Transverse colon (tissue), 4 donors: ENCODE measurements at regions not wholly inside any gene's neighbourhood (a gene's known extent, or its start where the extent isn't known, plus 50 kb on each side); places are given as distances from the start of the nearest gene placed in this dataset.

Source experiments
- DNase-seq: peaks from one replicate; pipeline ENCODE4 v3.0.0-alpha.2; 2019
- H3K27ac ChIP-seq, 4 donors: fragments of 200-600 bp; sonication (generic); 2 replicates each; pipeline ENCODE4 v1.5.1; 2016 to 2018; ENCODE audit warnings: inconsistent platforms in 4 of 4
- H3K27me3 ChIP-seq: fragments of 200-600 bp; sonication (generic); 2 replicates; pipeline ENCODE4 v1.5.1; 2017; ENCODE audit warnings: inconsistent platforms
- H3K36me3 ChIP-seq, 4 donors: fragments of 200-600 bp; sonication (generic); 2 replicates each; pipeline ENCODE4 v1.5.1; 2017 to 2019; ENCODE audit warnings: inconsistent platforms in 4 of 4
- H3K4me1 ChIP-seq, 4 donors: fragments of 200-600 bp; sonication (generic); 2 replicates each; pipeline ENCODE4 v1.5.1; 2017 to 2020; ENCODE audit warnings: inconsistent platforms in 4 of 4
- H3K4me3 ChIP-seq, 4 donors: fragments of 200-600 bp; sonication (generic); 1 replicate in 1 of 4; 2 replicates in 3 of 4; pipeline versions ENCODE4 v1.5.1 to v1.6.1; 2017 to 2019; ENCODE audit warnings: inconsistent platforms in 4 of 4
- H3K9me3 ChIP-seq, 2 donors: fragments of 200-600 bp; sonication (generic); 2 replicates each; pipeline ENCODE4 v1.5.1; 2017 to 2019; ENCODE audit warnings: inconsistent platforms in 2 of 2
- EP300 ChIP-seq: sonication (generic); formaldehyde crosslinking; IDR thresholded peaks from one replicate; pipeline ENCODE4 v1.6.1; 2017; ENCODE audit warnings: antibody characterized with exemption, low read depth
- POLR2A ChIP-seq: fragments of 450-650 bp; IDR thresholded peaks from one replicate; pipeline ENCODE4 v1.6.1; 2016; ENCODE audit warnings: antibody characterized with exemption, mild to moderate bottlenecking, moderate library complexity
- POLR2AphosphoS5 ChIP-seq, 3 donors: sonication (generic); formaldehyde crosslinking; IDR thresholded peaks; one replicate each; pipeline ENCODE4 v1.6.1; 2016; ENCODE audit warnings: antibody characterized with exemption in 3 of 3
- WGBS, 2 donors: methylation state at CpG; one replicate each; pipeline ENCODE4 v1.1.5; 2018; ENCODE audit warnings: low coverage in 1 of 2; 5-methylcytosine and 5-hydroxymethylcytosine counted together
- in situ Hi-C, 4 donors: fragments of 200-750 bp; cut with MboI; loops; one replicate each; pipeline versions ENCODE4 v1.15.0 to v1.15.1; 2017; ENCODE audit warnings: low sequenced_read_pairs in 3 of 4, low pct_ligation_motif_present in 1 of 4, low pct_unique_long_range_greater_than_20kb in 1 of 4
- intact Hi-C: fragments of 100-400 bp; cut with DNase I; formaldehyde crosslinking; loops from one replicate; pipeline ENCODE4 v1.15.1; 2023; ENCODE audit warnings: low total_unique reads
- TF ChIP-seq, protein P1 (sequence below), 5 experiments: fragments of 200-600 bp in 3 of 5; fragments of 450-650 bp in 2 of 5; sonication (generic) in 3 of 5; IDR thresholded peaks; 1 replicate in 2 of 5; 2 replicates in 3 of 5; pipeline ENCODE4 v1.5.1; 2016 to 2017; ENCODE audit warnings: antibody characterized with exemption in 5 of 5, inconsistent platforms in 3 of 5, mild to moderate bottlenecking in 2 of 5, moderate library complexity in 1 of 5

DNA sequence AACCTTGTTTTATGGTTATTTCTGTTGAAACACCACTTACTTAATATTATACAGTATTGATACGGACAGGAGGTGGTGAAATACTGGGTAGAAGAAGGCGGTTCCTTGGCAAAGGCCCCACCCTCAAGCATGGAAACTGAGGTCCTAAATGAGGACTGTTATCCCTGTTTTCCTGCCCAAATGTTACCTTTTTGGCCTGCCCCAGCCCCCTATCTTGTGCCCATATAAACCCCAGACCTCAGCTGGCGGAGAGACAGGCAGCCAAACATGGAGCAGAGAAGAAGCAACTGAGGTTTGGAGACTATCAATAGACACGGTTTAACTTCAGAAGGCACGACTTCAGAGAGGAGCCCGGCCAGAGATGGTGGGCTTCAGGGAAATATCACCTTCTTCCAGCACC, 640.1 kb downstream of the PTPRU start:
- TF ChIP-seq, protein P1, sequence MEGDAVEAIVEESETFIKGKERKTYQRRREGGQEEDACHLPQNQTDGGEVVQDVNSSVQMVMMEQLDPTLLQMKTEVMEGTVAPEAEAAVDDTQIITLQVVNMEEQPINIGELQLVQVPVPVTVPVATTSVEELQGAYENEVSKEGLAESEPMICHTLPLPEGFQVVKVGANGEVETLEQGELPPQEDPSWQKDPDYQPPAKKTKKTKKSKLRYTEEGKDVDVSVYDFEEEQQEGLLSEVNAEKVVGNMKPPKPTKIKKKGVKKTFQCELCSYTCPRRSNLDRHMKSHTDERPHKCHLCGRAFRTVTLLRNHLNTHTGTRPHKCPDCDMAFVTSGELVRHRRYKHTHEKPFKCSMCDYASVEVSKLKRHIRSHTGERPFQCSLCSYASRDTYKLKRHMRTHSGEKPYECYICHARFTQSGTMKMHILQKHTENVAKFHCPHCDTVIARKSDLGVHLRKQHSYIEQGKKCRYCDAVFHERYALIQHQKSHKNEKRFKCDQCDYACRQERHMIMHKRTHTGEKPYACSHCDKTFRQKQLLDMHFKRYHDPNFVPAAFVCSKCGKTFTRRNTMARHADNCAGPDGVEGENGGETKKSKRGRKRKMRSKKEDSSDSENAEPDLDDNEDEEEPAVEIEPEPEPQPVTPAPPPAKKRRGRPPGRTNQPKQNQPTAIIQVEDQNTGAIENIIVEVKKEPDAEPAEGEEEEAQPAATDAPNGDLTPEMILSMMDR (IDR thresholded peaks at IDR 0.05) = no peak
- TF ChIP-seq EP300 = no peak

DNA sequence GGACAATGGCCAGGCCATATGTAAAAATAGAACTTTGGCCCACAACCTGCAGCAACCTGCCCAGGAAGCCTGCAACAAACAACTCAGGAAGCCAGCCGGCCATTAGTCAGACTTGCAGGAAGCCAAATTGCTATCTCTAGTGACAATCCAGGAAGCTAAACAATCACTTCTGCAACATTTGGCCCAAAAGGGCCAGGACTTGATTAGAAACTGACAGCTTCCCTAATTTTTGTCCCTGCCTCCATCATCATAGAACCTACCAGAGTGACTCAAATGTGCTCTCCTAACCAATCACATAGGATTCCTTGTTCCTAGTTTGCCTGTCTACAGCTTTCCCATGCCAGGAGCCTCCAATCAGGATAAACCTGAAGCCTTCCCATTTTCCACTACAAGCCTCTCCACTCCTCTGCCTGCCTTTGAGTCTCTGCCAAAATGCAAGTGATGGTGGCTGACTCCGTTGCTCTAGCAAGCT, 639.3 kb downstream of the PTPRU start:
- DNase-seq = no peak
- 15 to 38% methylated on average over 2 of the region's 2 CpGs for whole genome bisulfite sequencing, 2 donors
- H3K27ac ChIP-seq = no peak overlapping the region
- no peak overlapping the region for H3K4me3 ChIP-seq
- intact Hi-C loops = no loop called here
- TF ChIP-seq POLR2A = no peak
- no peak for TF ChIP-seq EP300
- TF ChIP-seq POLR2AphosphoS5 (IDR thresholded peaks at IDR 0.05) = no peak
- TF ChIP-seq, protein P1 (IDR thresholded peaks at IDR 0.05) = no peak
- no peaks in the 10 kb centered on the region for H3K4me1 ChIP-seq
- peaks cover 4% of the 10 kb centered on the region for H3K27me3 ChIP-seq
- H3K9me3 ChIP-seq = no peaks in the 10 kb centered on the region
- H3K36me3 ChIP-seq = no peaks in the 10 kb centered on the region
- in situ Hi-C loops = no loop called here

More for the DNA sequence above, 640.1 kb downstream of the PTPRU start:
- Histone ChIP-seq H3K27me3 (peaks cover 4% of the 10 kb centered on the region), H3K36me3 (no peaks in the 10 kb centered on the region), H3K27ac (no peak overlapping the region), H3K4me3 (no peak overlapping the region), H3K4me1 (no peaks in the 10 kb centered on the region), H3K9me3 (no peaks in the 10 kb centered on the region)
- no peak for DNase-seq
- in situ Hi-C loops (no loop called here), intact Hi-C loops (no loop called here)
- WGBS, 2 donors = 84 to 85% methylated on average over 6 of the region's 6 CpGs

DNA sequence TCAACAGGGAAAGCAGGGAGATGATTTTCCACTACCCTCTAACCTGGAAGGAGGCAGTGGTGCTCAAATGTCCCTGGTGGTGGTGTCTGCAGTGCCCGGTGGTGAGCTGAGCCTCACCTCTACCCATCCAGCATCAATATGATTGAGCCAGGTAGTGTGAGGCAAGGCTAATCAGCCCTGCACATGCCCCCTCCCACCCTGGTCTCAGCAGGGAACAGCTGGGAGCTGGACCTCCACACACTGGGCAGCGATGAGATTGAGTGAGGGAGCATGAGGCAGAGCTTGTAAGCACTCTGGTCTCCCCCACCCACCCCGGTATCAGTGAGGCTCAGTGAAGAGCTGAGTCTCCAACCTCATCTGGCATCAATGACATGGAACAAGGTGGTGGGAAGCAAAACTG, 634.3 kb downstream of the PTPRU start:
- DNase-seq = no peak
- no peak overlapping the region for H3K27ac ChIP-seq
- H3K4me1 ChIP-seq = no peaks in the 10 kb centered on the region
- in situ Hi-C loops (no loop called here), intact Hi-C loops (no loop called here)
- 94% methylated on average over 3 of the region's 3 CpGs; no CpG with 5 or more reads in 1 of the 2 donors for WGBS, 2 donors
- TF ChIP-seq, protein P1 (IDR thresholded peaks at IDR 0.05) = no peak
- TF ChIP-seq EP300 (no peak), POLR2AphosphoS5 (IDR thresholded peaks at IDR 0.05) (no peak), POLR2A (no peak)
- no peak overlapping the region for H3K4me3 ChIP-seq
- H3K9me3 ChIP-seq = no peaks in the 10 kb centered on the region
- H3K36me3 ChIP-seq = no peaks in the 10 kb centered on the region
- H3K27me3 ChIP-seq = peaks cover 12% of the 10 kb centered on the region

DNA sequence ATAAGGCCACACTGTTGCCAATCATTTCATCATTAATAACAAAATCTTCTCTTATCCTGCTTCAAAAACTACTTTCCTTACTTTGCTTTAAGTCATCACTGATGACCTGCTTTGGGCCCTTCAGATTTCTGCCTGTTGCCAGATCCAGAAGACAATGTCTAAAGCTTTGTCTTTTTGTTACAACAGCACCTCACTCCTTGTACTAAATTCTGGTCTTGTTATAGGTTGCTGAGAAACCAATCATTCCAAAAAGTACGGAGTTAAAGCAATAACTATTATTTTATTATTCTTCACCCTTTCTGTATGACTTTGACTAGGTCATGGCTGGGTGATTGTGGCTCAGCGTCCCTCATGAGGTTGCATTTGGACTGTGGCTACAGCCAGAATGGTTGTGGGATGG, 633.5 kb downstream of the PTPRU start:
- DNase-seq = no peak
- Histone ChIP-seq H3K4me3 (no peak overlapping the region), H3K4me1 (no peaks in the 10 kb centered on the region), H3K27me3 (peaks cover 12% of the 10 kb centered on the region), H3K27ac (no peak overlapping the region), H3K36me3 (no peaks in the 10 kb centered on the region), H3K9me3 (no peaks in the 10 kb centered on the region)
- intact Hi-C loops (no loop called here), in situ Hi-C loops (no loop called here)
- 52 to 100% methylated on average over 1 to 2 of the region's 2 CpGs for WGBS, 2 donors
- TF ChIP-seq, protein P1 (IDR thresholded peaks at IDR 0.05) = no peak
- no peak for TF ChIP-seq POLR2AphosphoS5 (IDR thresholded peaks at IDR 0.05)
- TF ChIP-seq EP300 = no peak
- no peak for TF ChIP-seq POLR2A
